Esophagus squamous epithelium (tissue), 4 donors: ENCODE measurements at regions not wholly inside any gene's neighbourhood (a gene's known extent, or its start where the extent isn't known, plus 50 kb on each side); places are given as distances from the start of the nearest gene placed in this dataset.

Experiments used
- CTCF ChIP-seq, 6 experiments: fragments of 450-650 bp in 4 of 6; fragments of 200-600 bp in 2 of 6; sonication (generic) in 2 of 6; IDR thresholded peaks; one replicate each; pipeline ENCODE4 v1.5.1; 2016 to 2019; ENCODE audit warnings: antibody characterized with exemption in 6 of 6, mild to moderate bottlenecking in 4 of 6, moderate library complexity in 4 of 6
- POLR2A ChIP-seq, 4 donors: fragments of 450-650 bp; IDR thresholded peaks; one replicate each; pipeline ENCODE4 v1.6.1; 2017; ENCODE audit warnings: antibody characterized with exemption in 4 of 4, mild to moderate bottlenecking in 4 of 4, moderate library complexity in 3 of 4

DNA sequence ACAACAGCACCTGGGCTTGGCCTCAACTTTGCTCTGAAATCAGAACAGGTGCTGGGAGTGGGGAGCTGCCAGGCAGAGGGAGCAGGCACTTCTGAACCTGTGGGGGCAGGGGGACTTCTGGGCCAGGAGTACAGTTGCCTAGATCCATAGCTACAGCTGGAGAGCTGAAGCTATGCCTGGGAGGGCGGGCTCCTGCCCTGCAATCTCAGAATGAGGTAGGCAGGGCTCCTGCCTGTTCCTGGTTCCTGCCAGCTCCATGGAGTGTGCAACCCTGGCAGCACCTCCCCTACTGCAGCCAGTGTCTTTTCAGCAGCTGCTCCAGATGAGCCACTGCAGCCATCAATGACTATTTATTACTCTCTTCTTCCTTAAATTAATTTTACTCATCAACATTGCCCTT is 62.1 kb upstream of the NAV3 start:
- TF ChIP-seq CTCF (IDR thresholded peaks at IDR 0.05) (no peak), POLR2A (IDR thresholded peaks at IDR 0.05) (no peak)
